Liver (tissue), 8 donors: ENCODE measurements at regions not wholly inside any gene's neighbourhood (a gene's known extent, or its start where the extent isn't known, plus 50 kb on each side); places are given as distances from the start of the nearest gene placed in this dataset.
"Not testable (repeated sequence)": the region's sequence is repeated elsewhere in the genome, so short reads cannot be mapped to it uniquely, and the experiment has no call there.

Experiments used
- DNase-seq: peaks from one replicate; pipeline ENCODE4 v3.0.0-alpha.2; 2017; ENCODE audit warnings: low spot score
- H3K27ac ChIP-seq, 2 donors: one replicate each; pipeline ENCODE4 v1.7.0; 2013; ENCODE audit warnings: inconsistent platforms in 2 of 2, low read length in 2 of 2, control low read depth in 1 of 2, low read depth in 1 of 2, mild to moderate bottlenecking in 1 of 2
- H3K27me3 ChIP-seq, 4 donors: one replicate each; pipeline versions ENCODE4 v1.6.1 to v1.7.0; 2013; ENCODE audit warnings: low read length in 3 of 4, inconsistent platforms in 1 of 4, mild to moderate bottlenecking in 1 of 4, moderate library complexity in 1 of 4; ENCODE audit not compliant: control insufficient read depth in 4 of 4, insufficient read depth in 4 of 4
- H3K36me3 ChIP-seq, 4 donors: one replicate each; pipeline versions ENCODE4 v1.6.1 to v1.7.0; 2013; ENCODE audit warnings: low read length in 3 of 4, mild to moderate bottlenecking in 3 of 4, low read depth in 1 of 4, moderate library complexity in 1 of 4; ENCODE audit not compliant: control insufficient read depth in 4 of 4, insufficient read depth in 3 of 4
- H3K4me1 ChIP-seq, 4 donors: one replicate each; pipeline versions ENCODE4 v1.6.1 to v1.7.0; 2013; ENCODE audit warnings: low read length in 3 of 4, mild to moderate bottlenecking in 3 of 4, moderate library complexity in 1 of 4; ENCODE audit not compliant: control insufficient read depth in 4 of 4, insufficient read depth in 4 of 4
- H3K4me3 ChIP-seq, 3 donors: one replicate each; pipeline versions ENCODE4 v1.6.1 to v1.7.0; 2013; ENCODE audit warnings: low read length in 3 of 3, control low read depth in 1 of 3, low read depth in 1 of 3, mild to moderate bottlenecking in 1 of 3
- H3K9ac ChIP-seq, 2 donors: one replicate each; pipeline ENCODE4 v1.7.0; 2013; ENCODE audit warnings: low read length in 2 of 2, mild to moderate bottlenecking in 2 of 2, moderate library complexity in 2 of 2, control low read depth in 1 of 2, low read depth in 1 of 2
- H3K9me3 ChIP-seq, 4 donors: one replicate each; pipeline versions ENCODE4 v1.6.1 to v1.7.0; 2013; ENCODE audit warnings: low read length in 3 of 4; ENCODE audit not compliant: control insufficient read depth in 4 of 4
- ATF3 ChIP-seq: IDR thresholded peaks from 2 replicates; pipeline ENCODE4 v1.6.1; 2016; ENCODE audit warnings: antibody characterized with exemption
- CTCF ChIP-seq: fragments of 150-350 bp; IDR thresholded peaks from 2 replicates; pipeline ENCODE4 v1.5.1; 2017; ENCODE audit warnings: improper control_type of control experiment, low read depth, low read length; ENCODE audit not compliant: missing input control
- EGR1 ChIP-seq, 2 donors: IDR thresholded peaks; 2 replicates each; pipeline ENCODE4 v1.6.1; 2016 to 2018; ENCODE audit warnings: antibody characterized with exemption in 2 of 2, low read depth in 2 of 2
- FOXA1 ChIP-seq: IDR thresholded peaks from 2 replicates; pipeline ENCODE4 v1.6.1; 2016; ENCODE audit warnings: antibody characterized with exemption
- FOXA2 ChIP-seq: IDR thresholded peaks from 2 replicates; pipeline ENCODE4 v1.6.1; 2016; ENCODE audit warnings: antibody characterized with exemption
- GABPA ChIP-seq, 2 donors: IDR thresholded peaks in 1 of 2; conservative IDR thresholded peaks in 1 of 2; 2 replicates each; pipeline ENCODE4 v1.6.1; 2016; ENCODE audit warnings: antibody characterized with exemption in 2 of 2, mild to moderate bottlenecking in 1 of 2, moderate library complexity in 1 of 2
- HNF4A ChIP-seq, 2 donors: conservative IDR thresholded peaks; 2 replicates each; pipeline ENCODE4 v1.6.1; 2016; ENCODE audit warnings: antibody characterized with exemption in 2 of 2, mild to moderate bottlenecking in 2 of 2
- MAX ChIP-seq: IDR thresholded peaks from 2 replicates; pipeline ENCODE4 v1.6.1; 2016; ENCODE audit warnings: antibody characterized with exemption
- NR2F2 ChIP-seq: IDR thresholded peaks from 2 replicates; pipeline ENCODE4 v1.6.1; 2016; ENCODE audit warnings: antibody characterized with exemption
- REST ChIP-seq: IDR thresholded peaks from 2 replicates; pipeline ENCODE4 v1.6.1; 2016; ENCODE audit warnings: antibody characterized with exemption, mild to moderate bottlenecking
- RXRA ChIP-seq, 2 donors: IDR thresholded peaks; 2 replicates each; pipeline ENCODE4 v1.6.1; 2017 to 2018; ENCODE audit warnings: antibody characterized with exemption in 2 of 2, mild to moderate bottlenecking in 1 of 2
- SP1 ChIP-seq: IDR thresholded peaks from 2 replicates; pipeline ENCODE4 v1.6.1; 2018; ENCODE audit warnings: antibody characterized with exemption, mild to moderate bottlenecking
- TAF1 ChIP-seq: conservative IDR thresholded peaks from 2 replicates; pipeline ENCODE4 v1.6.1; 2016; ENCODE audit warnings: antibody characterized with exemption, mild to moderate bottlenecking
- YY1 ChIP-seq: IDR thresholded peaks from 2 replicates; pipeline ENCODE4 v1.6.1; 2016; ENCODE audit warnings: antibody characterized with exemption, mild to moderate bottlenecking
- ZBTB33 ChIP-seq: IDR thresholded peaks from 2 replicates; pipeline ENCODE4 v1.6.1; 2016; ENCODE audit warnings: antibody characterized with exemption
- WGBS: extraction: QIAGEN DNeasy Blood & Tissue Kit; methylation state at CpG from one replicate; pipeline ENCODE4 v1.1.7; 2013; 5-methylcytosine and 5-hydroxymethylcytosine counted together
- donor health status: healthy.
- donor health status: healthy.
- donor health status: healthy.
- donor health status: healthy.
- donor health status: healthy.

- TF ChIP-seq ATF3 (no peak), FOXA2 (no peak), NR2F2 (no peak), TAF1 (no peak)
These were observed 94.6 kb upstream of the ALG10B start (continued) for GRCh38 chr12:38222011-38222410.

GRCh38 chr12:38238328-38238727 is 78.2 kb upstream of the ALG10B start:
- not testable (repeated sequence) for DNase-seq, H3K9me3 ChIP-seq, H3K4me1 ChIP-seq, H3K4me3 ChIP-seq, H3K27ac ChIP-seq, H3K36me3 ChIP-seq, H3K27me3 ChIP-seq, H3K9ac ChIP-seq

GRCh38 chr12:38253778-38254177 is 62.8 kb upstream of the ALG10B start:
- H3K36me3 ChIP-seq = no peaks in the 10 kb centered on the region
- no peak for DNase-seq
- no peaks in the 10 kb centered on the region for H3K4me1 ChIP-seq
- H3K9ac ChIP-seq = no peak overlapping the region
- no peaks in the 10 kb centered on the region for H3K9me3 ChIP-seq
- TF ChIP-seq MAX = no peak
- no peak for TF ChIP-seq HNF4A (conservative IDR thresholded peaks at IDR 0.05)
- TF ChIP-seq REST = no peak
- TF ChIP-seq FOXA1 = no peak
- no peak for TF ChIP-seq EGR1 (IDR thresholded peaks at IDR 0.05; ENCODE audit: low read depth in 2 of 2)
- no peak for TF ChIP-seq SP1
- H3K27me3 ChIP-seq = no peaks in the 10 kb centered on the region
- H3K4me3 ChIP-seq = no peak overlapping the region
- no peak overlapping the region for H3K27ac ChIP-seq

- no peak for DNase-seq
- 66% methylated on average over 1 of the region's 1 CpG for WGBS
- Histone ChIP-seq H3K9ac (no peak overlapping the region), H3K36me3 (no peaks in the 10 kb centered on the region), H3K9me3 (peaks cover 0 to 7% (median 0%) of the 10 kb centered on the region in 4 donors), H3K27me3 (no peaks in the 10 kb centered on the region), H3K4me3 (no peak overlapping the region), H3K27ac (no peak overlapping the region), H3K4me1 (no peaks in the 10 kb centered on the region)
- TF ChIP-seq RXRA (IDR thresholded peaks at IDR 0.05) (no peak), REST (no peak), ZBTB33 (no peak), ATF3 (no peak), EGR1 (IDR thresholded peaks at IDR 0.05; ENCODE audit: low read depth in 2 of 2) (no peak), FOXA2 (no peak), YY1 (no peak), CTCF (no peak), NR2F2 (no peak), GABPA (IDR thresholded peaks at IDR 0.05 in 1 of 2, conservative IDR thresholded peaks at IDR 0.05 in 1 of 2) (no peak)
These were observed 58.2 kb upstream of the ALG10B start for GRCh38 chr12:38258411-38258810.
